ENCODE measurements at regions not wholly inside any gene's neighbourhood (a gene's known extent, or its start where the extent isn't known, plus 50 kb on each side); places are given as distances from the start of the nearest gene placed in this dataset.

DNA sequence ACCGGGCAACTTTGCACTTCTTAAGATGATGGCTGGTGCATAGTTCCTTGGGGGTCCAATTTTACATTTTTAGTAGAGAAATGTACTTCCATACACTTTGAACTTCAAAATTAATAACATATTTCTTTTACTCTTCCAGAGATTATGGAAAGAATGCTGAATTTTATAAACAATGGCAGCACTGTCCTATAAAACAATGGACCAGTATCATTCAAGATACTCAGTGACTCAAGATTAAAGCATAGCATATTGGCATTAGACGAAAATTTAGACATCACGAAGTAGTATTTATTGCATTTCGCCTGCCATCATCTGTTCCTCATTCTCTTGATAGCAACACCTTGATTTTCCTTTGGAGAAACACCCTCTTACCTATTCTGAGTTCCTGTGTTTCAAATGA, 118.3 kb upstream of the ATF7IP start:
- H3K36me3 ChIP-seq (ENCODE audit: control insufficient read depth, insufficient read depth, low read length) = no peaks in the 10 kb centered on the region
- H3K27me3 ChIP-seq (ENCODE audit: control insufficient read depth, insufficient read depth, low read length) = no peaks in the 10 kb centered on the region
- H3K9me3 ChIP-seq (ENCODE audit: control insufficient read depth, low read length) = no peaks in the 10 kb centered on the region
- H3K9ac ChIP-seq (ENCODE audit: low read length) = no peak overlapping the region
- no peak overlapping the region for H3K4me3 ChIP-seq (ENCODE audit: low read length)
- H3K4me1 ChIP-seq (ENCODE audit: control insufficient read depth, insufficient read depth, low read length) = peaks cover 7% of the 10 kb centered on the region

DNA sequence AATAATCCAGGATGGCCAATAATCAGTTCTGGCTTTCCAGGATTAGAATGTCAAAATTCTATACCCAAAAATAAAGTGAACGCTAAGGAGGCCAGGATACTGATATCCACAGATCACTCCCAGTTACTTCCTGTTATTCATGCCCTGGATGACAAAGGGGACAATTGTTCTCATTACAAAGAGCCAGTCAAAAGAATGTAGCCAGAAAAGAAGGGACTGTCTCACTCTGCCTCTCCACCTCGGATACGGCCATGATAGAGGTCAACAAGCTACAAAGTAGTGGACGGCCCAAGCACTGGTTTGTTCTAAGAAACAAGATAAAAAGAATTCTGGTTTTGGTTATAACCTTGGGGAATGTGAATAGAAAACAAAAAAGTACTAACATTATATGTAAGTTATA, 116.1 kb upstream of the ATF7IP start:
- no peak overlapping the region for H3K9ac ChIP-seq (ENCODE audit: low read length)
- H3K4me1 ChIP-seq (ENCODE audit: control insufficient read depth, insufficient read depth, low read length) = peaks cover 7% of the 10 kb centered on the region
- no peaks in the 10 kb centered on the region for H3K27me3 ChIP-seq (ENCODE audit: control insufficient read depth, insufficient read depth, low read length)
- H3K9me3 ChIP-seq (ENCODE audit: control insufficient read depth, low read length) = no peaks in the 10 kb centered on the region
- no peaks in the 10 kb centered on the region for H3K36me3 ChIP-seq (ENCODE audit: control insufficient read depth, insufficient read depth, low read length)
- H3K4me3 ChIP-seq (ENCODE audit: low read length) = no peak overlapping the region

DNA sequence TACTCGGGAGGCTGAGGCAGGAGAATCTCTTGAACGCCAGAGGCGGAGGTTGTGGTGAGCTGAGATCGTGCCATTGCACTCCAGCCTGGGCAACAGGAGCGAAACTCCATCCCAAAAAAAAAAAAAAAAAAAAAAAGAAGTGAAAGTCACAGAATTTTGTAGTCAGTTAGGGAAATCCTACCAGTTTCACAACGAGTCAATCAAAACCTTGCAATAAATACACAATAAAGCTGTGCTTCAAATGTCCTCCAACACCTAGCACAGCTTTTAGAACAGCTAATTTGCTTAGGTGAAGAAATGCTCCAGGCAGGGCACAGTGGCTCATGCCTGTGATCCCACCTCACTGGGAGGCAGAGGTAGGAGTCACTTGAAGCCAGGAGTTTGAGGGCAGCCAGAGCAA, 112.8 kb upstream of the ATF7IP start:
- Histone ChIP-seq H3K4me3 (ENCODE audit: low read length) (no peak overlapping the region), H3K9me3 (ENCODE audit: control insufficient read depth, low read length) (no peaks in the 10 kb centered on the region), H3K9ac (ENCODE audit: low read length) (no peak overlapping the region), H3K36me3 (ENCODE audit: control insufficient read depth, insufficient read depth, low read length) (no peaks in the 10 kb centered on the region), H3K27me3 (ENCODE audit: control insufficient read depth, insufficient read depth, low read length) (no peaks in the 10 kb centered on the region), H3K4me1 (ENCODE audit: control insufficient read depth, insufficient read depth, low read length) (peaks cover 28% of the 10 kb centered on the region)

DNA sequence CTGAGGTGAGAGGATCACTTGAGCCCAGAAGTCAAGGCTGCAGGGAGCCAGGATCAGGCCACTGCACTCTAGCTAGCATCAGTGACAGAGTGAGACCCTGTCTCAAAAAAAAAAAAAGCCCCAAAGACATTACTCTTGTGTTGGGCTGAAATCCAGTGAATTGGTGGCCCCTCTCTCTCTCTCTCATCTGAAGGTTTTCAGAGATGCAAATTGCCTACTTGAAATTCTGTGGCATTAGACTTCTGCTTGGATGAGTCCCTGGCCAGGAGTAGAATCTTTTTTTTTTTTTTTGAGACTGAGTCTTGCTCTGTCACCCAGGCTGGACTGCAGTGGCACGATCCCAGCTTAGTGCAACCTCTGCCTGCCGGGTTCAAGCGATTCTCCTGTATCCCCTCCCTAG, 112.0 kb upstream of the ATF7IP start:
- peaks cover 36% of the 10 kb centered on the region for H3K4me1 ChIP-seq (ENCODE audit: control insufficient read depth, insufficient read depth, low read length)
- no peak overlapping the region for H3K9ac ChIP-seq (ENCODE audit: low read length)
- no peaks in the 10 kb centered on the region for H3K9me3 ChIP-seq (ENCODE audit: control insufficient read depth, low read length)
- no peaks in the 10 kb centered on the region for H3K36me3 ChIP-seq (ENCODE audit: control insufficient read depth, insufficient read depth, low read length)
- no peaks in the 10 kb centered on the region for H3K27me3 ChIP-seq (ENCODE audit: control insufficient read depth, insufficient read depth, low read length)
- no peak overlapping the region for H3K4me3 ChIP-seq (ENCODE audit: low read length)

DNA sequence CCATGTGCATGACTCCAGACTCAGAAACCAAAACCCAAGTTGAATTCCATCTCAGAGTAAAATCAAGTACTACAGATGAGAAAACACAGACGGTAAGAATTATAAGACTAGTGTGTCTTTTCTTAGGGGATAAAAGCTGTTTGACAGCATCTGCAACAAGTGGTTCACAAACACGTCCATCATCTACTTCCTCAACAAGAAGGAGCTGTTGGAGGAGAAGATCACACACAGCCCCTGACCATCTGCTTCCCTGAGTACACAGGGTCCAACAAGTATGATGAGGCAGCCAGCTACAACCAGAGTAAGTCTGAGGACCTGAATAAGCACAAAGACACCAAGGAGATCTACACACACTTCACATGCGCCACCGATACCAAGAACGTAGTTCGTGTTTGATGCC, 110.7 kb upstream of the ATF7IP start:
- H3K9me3 ChIP-seq (ENCODE audit: control insufficient read depth, low read length) = no peaks in the 10 kb centered on the region
- peaks cover 41% of the 10 kb centered on the region for H3K4me1 ChIP-seq (ENCODE audit: control insufficient read depth, insufficient read depth, low read length)
- H3K9ac ChIP-seq (ENCODE audit: low read length) = no peak overlapping the region
- no peaks in the 10 kb centered on the region for H3K36me3 ChIP-seq (ENCODE audit: control insufficient read depth, insufficient read depth, low read length)
- H3K27me3 ChIP-seq (ENCODE audit: control insufficient read depth, insufficient read depth, low read length) = no peaks in the 10 kb centered on the region
- H3K4me3 ChIP-seq (ENCODE audit: low read length) = no peak overlapping the region

DNA sequence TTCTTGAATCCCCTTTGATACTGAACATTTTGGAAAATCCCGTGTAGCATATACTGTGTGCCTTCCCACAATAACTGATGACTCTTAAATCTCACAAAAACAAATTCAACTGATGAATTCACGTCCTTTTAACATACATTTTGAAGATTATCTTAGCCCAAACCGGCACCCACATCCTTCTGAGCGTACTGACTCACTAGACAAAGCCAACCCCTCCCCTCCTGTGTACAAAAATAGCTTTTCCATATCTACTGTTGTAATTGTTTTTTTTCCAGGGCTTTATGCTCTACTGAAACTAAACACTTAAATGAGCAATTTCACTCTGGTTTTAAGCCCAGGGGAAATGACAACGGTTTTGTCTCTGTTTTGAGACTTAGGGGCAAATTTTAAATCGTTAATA, 109.4 kb upstream of the ATF7IP start:
- H3K4me3 ChIP-seq (ENCODE audit: low read length) = no peak overlapping the region
- H3K9ac ChIP-seq (ENCODE audit: low read length) = peak overlapping the region; percentile 24
- H3K4me1 ChIP-seq (ENCODE audit: control insufficient read depth, insufficient read depth, low read length) = peaks cover 55% of the 10 kb centered on the region
- no peaks in the 10 kb centered on the region for H3K9me3 ChIP-seq (ENCODE audit: control insufficient read depth, low read length)
- no peaks in the 10 kb centered on the region for H3K27me3 ChIP-seq (ENCODE audit: control insufficient read depth, insufficient read depth, low read length)
- H3K36me3 ChIP-seq (ENCODE audit: control insufficient read depth, insufficient read depth, low read length) = no peaks in the 10 kb centered on the region

DNA sequence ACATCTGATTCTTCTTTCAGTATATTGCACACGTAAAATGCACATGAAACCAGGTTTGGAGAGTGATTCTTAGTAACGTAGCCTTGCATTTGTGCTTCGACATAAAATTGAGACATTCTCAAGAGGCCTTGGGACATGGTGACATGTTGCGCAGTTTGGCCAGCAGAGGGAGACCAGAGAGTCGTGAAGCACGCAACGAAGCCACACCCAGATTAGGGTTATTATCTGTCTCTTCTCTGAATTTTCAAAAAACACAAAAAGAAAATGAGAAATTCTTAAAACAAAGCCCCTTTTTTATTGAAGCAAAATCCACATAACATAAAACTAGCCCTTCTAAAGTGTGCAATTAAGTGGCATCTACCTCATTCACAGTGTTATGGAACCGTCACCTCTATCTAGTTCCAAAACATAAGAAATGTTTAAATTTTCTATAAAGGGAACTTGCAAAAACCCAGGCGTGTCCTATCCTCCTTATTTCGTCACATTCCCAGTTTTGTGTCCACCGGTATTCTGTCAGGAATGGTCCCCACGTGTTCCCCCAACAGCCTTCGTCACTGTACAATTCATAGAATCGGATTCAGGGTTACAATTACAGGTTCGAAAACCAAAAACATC, 108.8 kb upstream of the ATF7IP start:
- no peak overlapping the region for H3K4me3 ChIP-seq (ENCODE audit: low read length)
- no peaks in the 10 kb centered on the region for H3K27me3 ChIP-seq (ENCODE audit: control insufficient read depth, insufficient read depth, low read length)
- H3K9ac ChIP-seq (ENCODE audit: low read length) = peak overlapping the region; percentile 24
- H3K4me1 ChIP-seq (ENCODE audit: control insufficient read depth, insufficient read depth, low read length) = peaks cover 56% of the 10 kb centered on the region
- no peaks in the 10 kb centered on the region for H3K36me3 ChIP-seq (ENCODE audit: control insufficient read depth, insufficient read depth, low read length)
- H3K9me3 ChIP-seq (ENCODE audit: control insufficient read depth, low read length) = no peaks in the 10 kb centered on the region

DNA sequence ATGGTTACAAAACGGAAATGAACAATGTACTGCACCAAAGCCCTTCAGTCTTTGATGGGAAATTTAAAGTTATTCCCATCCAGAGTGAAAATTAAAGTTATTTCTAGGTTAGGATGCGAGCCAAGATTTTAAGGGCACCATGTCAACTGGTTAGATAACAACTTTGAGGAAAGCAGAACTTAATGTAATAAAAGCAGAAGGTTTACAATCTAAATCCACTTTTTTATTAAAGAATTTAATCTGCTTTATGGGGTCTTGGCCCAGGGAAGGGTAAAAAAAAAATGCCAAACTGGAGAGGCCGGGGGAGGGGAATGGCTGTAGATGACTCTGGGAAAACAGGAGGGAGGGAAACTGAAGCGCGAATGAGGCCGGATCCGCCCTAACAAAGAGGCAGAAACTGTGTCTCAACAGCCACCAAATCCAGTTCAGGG, 108.2 kb upstream of the ATF7IP start:
- peaks cover 56% of the 10 kb centered on the region for H3K4me1 ChIP-seq (ENCODE audit: control insufficient read depth, insufficient read depth, low read length)

DNA sequence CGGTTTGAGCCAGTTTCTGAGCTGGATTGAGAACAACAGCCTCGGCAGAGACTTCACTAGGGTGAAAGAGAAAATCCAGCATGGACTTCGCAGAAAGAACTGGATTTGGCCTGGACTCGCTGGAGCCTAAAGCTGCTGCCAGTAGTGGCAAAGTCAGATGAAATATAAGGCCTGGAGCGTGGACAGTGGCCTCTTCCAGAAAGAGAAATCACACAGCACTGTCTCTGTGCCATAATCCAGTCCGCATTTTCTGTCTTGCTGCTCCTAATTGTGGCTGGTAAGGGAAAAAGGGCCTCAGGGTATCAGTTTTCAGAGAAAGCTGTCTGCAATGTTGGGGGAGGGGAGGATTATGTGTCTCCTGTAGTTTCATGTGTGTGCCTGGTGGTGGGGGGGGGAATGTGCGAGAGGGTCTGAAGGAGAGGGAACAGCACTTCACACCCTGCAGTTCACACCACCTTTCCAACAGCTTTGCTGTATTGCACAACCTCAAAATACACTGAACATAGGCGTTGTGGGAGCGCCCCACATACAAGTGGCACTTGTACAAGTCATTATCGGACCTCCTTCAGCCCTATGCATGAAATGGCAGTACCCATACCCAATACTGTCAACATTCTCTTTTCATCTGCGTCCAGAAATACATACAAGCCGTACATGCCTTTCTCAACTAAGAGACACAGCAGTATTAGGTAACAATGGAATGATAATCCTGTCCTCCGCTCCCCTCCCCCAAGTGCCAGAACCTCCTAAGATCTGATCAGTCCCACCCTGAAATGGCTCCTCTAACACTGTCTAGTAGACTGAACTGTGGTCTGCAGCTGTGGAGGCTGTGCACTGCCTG, 107.5 kb upstream of the ATF7IP start:
- no peaks in the 10 kb centered on the region for H3K36me3 ChIP-seq (ENCODE audit: control insufficient read depth, insufficient read depth, low read length)
- peak overlapping the region; percentile 44 for H3K9ac ChIP-seq (ENCODE audit: low read length)
- peak overlapping the region; percentile 6 for H3K4me3 ChIP-seq (ENCODE audit: low read length)
- H3K9me3 ChIP-seq (ENCODE audit: control insufficient read depth, low read length) = no peaks in the 10 kb centered on the region
- no peaks in the 10 kb centered on the region for H3K27me3 ChIP-seq (ENCODE audit: control insufficient read depth, insufficient read depth, low read length)
- peaks cover 56% of the 10 kb centered on the region for H3K4me1 ChIP-seq (ENCODE audit: control insufficient read depth, insufficient read depth, low read length)

More for the DNA sequence above, 108.2 kb upstream of the ATF7IP start:
- peak overlapping the region; percentile 44 for H3K9ac ChIP-seq (ENCODE audit: low read length)
- H3K4me3 ChIP-seq (ENCODE audit: low read length) = no peak overlapping the region
- H3K36me3 ChIP-seq (ENCODE audit: control insufficient read depth, insufficient read depth, low read length) = no peaks in the 10 kb centered on the region
- H3K27me3 ChIP-seq (ENCODE audit: control insufficient read depth, insufficient read depth, low read length) = no peaks in the 10 kb centered on the region
- no peaks in the 10 kb centered on the region for H3K9me3 ChIP-seq (ENCODE audit: control insufficient read depth, low read length)

DNA sequence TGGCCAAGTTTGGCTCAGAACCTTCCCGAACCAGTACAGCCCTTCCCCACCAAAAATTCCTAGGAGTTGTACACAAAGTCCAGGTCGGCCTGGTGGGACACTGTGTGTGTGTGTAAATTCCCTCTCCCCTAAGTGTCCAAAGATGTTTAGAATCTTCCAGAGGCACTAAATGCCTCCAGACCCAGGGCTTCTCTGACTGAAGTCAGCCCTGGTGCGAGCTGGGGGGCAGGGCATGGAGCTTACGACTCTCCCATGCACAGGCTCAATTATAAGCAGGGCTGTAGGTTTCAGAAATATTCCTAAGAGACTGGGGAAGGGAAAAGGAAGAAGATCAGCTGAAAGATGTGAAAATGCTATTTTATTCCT, 106.9 kb upstream of the ATF7IP start:
- no peaks in the 10 kb centered on the region for H3K27me3 ChIP-seq (ENCODE audit: control insufficient read depth, insufficient read depth, low read length)
- peak overlapping the region; percentile 16 for H3K9ac ChIP-seq (ENCODE audit: low read length)
- no peak overlapping the region for H3K4me3 ChIP-seq (ENCODE audit: low read length)
- peaks cover 56% of the 10 kb centered on the region for H3K4me1 ChIP-seq (ENCODE audit: control insufficient read depth, insufficient read depth, low read length)
- no peaks in the 10 kb centered on the region for H3K9me3 ChIP-seq (ENCODE audit: control insufficient read depth, low read length)
- no peaks in the 10 kb centered on the region for H3K36me3 ChIP-seq (ENCODE audit: control insufficient read depth, insufficient read depth, low read length)

DNA sequence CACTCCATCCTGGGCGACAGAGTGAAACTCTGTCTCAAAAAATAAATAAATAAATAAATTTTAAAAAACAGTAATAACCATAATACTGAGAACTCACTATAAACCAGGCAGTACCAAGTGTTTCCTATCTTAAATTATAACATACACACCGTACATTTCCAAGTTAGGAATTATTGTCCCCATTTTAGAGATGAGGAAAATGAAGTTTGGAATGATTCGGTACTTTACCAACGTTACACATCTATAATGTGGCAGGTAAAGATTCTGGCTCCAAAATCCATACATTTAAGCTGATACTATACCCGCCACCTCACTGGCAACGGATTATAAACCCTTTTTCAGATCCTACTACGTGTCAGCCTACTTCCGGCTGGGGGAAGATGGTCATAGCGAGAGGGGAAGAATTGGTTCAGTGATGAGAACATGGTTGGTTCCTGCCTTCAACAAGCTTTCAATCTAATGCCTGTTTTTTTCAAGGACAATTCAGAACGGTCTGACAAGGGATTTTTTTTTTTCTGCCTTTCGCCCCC, 105.9 kb upstream of the ATF7IP start:
- Histone ChIP-seq H3K36me3 (ENCODE audit: control insufficient read depth, insufficient read depth, low read length) (no peaks in the 10 kb centered on the region), H3K9ac (ENCODE audit: low read length) (peak overlapping the region; percentile 64), H3K27me3 (ENCODE audit: control insufficient read depth, insufficient read depth, low read length) (no peaks in the 10 kb centered on the region), H3K4me3 (ENCODE audit: low read length) (no peak overlapping the region), H3K4me1 (ENCODE audit: control insufficient read depth, insufficient read depth, low read length) (peaks cover 56% of the 10 kb centered on the region), H3K9me3 (ENCODE audit: control insufficient read depth, low read length) (no peaks in the 10 kb centered on the region)
